Body of pancreas (tissue), 4 donors: ENCODE measurements at regions not wholly inside any gene's neighbourhood (a gene's known extent, or its start where the extent isn't known, plus 50 kb on each side); places are given as distances from the start of the nearest gene placed in this dataset.

Source experiments
- ATAC-seq: fragments of 150-250 bp; one replicate; pipeline ENCODE4 v1.9.1; 2016
- DNase-seq, 4 donors: peaks; one replicate each; pipeline ENCODE4 v3.0.0-alpha.2; 2019
- H3K27ac ChIP-seq, 4 donors: fragments of 200-600 bp; sonication (generic); 1 replicate in 3 of 4; 2 replicates in 1 of 4; pipeline versions ENCODE4 v1.5.1 to v1.6.1; 2016 to 2019; ENCODE audit warnings: mild to moderate bottlenecking in 1 of 4, mixed read lengths in 1 of 4, moderate library complexity in 1 of 4
- H3K27me3 ChIP-seq, 2 donors: fragments of 200-600 bp; sonication (generic); one replicate each; pipeline ENCODE4 v1.6.0; 2016; ENCODE audit warnings: mild to moderate bottlenecking in 1 of 2
- H3K36me3 ChIP-seq, 2 donors: fragments of 200-600 bp; sonication (generic); replicated peaks in 1 of 2; 2 replicates each; pipeline ENCODE4 v1.5.1; 2016; ENCODE audit warnings: low read depth in 2 of 2; ENCODE audit not compliant: insufficient read depth in 1 of 2
- H3K4me1 ChIP-seq: fragments of 200-600 bp; sonication (generic); one replicate; pipeline ENCODE4 v1.6.0; 2016
- H3K4me3 ChIP-seq, 2 donors: fragments of 200-600 bp; sonication (generic); 1 replicate in 1 of 2; 2 replicates in 1 of 2; pipeline ENCODE4 v1.5.1; 2016 to 2019
- H3K9me3 ChIP-seq, 3 donors: fragments of 200-600 bp; sonication (generic); 1 replicate in 2 of 3; 2 replicates in 1 of 3; pipeline ENCODE4 v1.5.1; 2016
- POLR2A ChIP-seq, 3 donors: fragments of 450-650 bp; IDR thresholded peaks; one replicate each; pipeline ENCODE4 v1.6.1; 2016; ENCODE audit warnings: antibody characterized with exemption in 3 of 3, mild to moderate bottlenecking in 2 of 3
- WGBS, 2 donors: methylation state at CpG; one replicate each; pipeline ENCODE4 v1.1.5; 2017; 5-methylcytosine and 5-hydroxymethylcytosine counted together
- intact Hi-C: fragments of 100-400 bp; cut with DNase I; formaldehyde crosslinking; loops from one replicate; pipeline ENCODE4 v1.15.1; 2023
- TF ChIP-seq, protein P1 (sequence below), 7 experiments: fragments of 450-650 bp in 4 of 7; fragments of 200-600 bp in 3 of 7; sonication (generic) in 3 of 7; IDR thresholded peaks; one replicate each; pipeline ENCODE4 v1.5.1; 2016 to 2019; ENCODE audit warnings: antibody characterized with exemption in 7 of 7

DNA sequence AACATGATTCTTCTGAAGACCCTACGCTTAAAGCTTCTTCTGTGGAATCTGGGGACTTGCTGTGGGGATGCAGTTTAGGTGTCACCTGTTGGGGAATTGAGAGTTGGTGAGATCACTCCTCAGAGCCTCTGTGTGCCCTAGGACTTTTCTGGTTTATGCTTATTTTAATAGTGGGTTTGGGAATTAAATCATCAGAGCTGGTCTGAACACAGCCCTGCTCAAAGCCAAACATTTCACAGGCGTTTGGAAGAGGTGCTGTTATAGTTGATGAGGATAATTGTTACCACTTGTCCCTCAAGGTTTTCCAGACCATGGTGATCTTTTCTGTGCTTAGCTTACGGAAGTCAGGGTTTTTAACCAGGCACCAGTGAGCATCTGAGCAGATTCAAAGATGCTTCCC lies 106.1 kb downstream of the EBLN1 start:
- no peaks in the 10 kb centered on the region for H3K9me3 ChIP-seq
- no peaks in the 10 kb centered on the region for H3K27me3 ChIP-seq
- H3K36me3 ChIP-seq, result no peaks in the 10 kb centered on the region
- ATAC-seq, result no peak
- TF ChIP-seq POLR2A (IDR thresholded peaks at IDR 0.05), result no peak
- TF ChIP-seq, protein P1, sequence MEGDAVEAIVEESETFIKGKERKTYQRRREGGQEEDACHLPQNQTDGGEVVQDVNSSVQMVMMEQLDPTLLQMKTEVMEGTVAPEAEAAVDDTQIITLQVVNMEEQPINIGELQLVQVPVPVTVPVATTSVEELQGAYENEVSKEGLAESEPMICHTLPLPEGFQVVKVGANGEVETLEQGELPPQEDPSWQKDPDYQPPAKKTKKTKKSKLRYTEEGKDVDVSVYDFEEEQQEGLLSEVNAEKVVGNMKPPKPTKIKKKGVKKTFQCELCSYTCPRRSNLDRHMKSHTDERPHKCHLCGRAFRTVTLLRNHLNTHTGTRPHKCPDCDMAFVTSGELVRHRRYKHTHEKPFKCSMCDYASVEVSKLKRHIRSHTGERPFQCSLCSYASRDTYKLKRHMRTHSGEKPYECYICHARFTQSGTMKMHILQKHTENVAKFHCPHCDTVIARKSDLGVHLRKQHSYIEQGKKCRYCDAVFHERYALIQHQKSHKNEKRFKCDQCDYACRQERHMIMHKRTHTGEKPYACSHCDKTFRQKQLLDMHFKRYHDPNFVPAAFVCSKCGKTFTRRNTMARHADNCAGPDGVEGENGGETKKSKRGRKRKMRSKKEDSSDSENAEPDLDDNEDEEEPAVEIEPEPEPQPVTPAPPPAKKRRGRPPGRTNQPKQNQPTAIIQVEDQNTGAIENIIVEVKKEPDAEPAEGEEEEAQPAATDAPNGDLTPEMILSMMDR (IDR thresholded peaks at IDR 0.05), result no peak
- DNase-seq, result no peak
- H3K4me3 ChIP-seq, result no peak overlapping the region
- 52 to 82% methylated on average over 2 to 3 of the region's 3 CpGs for WGBS, 2 donors
- no peaks in the 10 kb centered on the region for H3K4me1 ChIP-seq
- intact Hi-C loops, result no loop called here
- no peak overlapping the region for H3K27ac ChIP-seq

DNA sequence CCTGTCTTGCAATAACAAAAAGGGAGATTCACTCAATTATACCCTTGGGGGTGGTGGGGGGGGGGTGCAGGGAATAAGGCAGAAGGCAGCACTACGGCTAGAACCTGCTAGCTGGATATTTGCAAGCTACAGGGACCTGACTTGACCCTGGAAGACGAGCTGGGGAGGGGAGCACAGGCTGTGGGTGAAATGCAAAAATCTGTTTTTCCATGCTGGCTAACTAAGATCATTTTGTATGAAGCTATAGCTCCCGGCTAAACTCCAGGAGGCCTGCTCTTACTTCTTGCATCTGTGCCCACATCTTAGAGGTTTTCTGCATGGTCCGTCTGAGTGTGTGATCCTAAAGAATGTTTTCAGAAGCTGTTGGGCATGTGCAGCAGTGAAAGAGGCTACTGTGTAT lies 106.6 kb downstream of the EBLN1 start:
- intact Hi-C loops, result no loop called here

DNA sequence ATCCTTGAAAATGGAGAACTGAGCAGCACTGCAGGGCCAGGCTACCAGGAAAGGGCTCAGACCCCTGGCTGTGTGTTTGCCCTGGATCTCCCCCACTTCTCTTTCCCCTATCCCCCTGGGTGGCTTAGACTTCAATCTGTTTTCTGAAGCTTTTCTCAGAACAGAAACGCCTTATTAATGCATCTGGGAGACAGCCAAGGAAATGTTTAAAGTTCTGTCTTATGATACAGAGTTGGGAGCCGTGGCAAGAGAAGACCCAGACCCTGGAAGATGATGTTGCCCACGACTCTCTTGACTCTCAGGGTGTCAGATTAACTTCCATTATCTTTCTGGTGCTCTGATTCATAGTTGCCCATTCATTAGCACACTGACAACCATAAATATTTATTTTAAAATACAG lies 107.1 kb downstream of the EBLN1 start:
- H3K9me3 ChIP-seq, result no peaks in the 10 kb centered on the region
- DNase-seq, result no peak
- no peak overlapping the region for H3K4me3 ChIP-seq
- H3K27ac ChIP-seq, result no peak overlapping the region
- no peaks in the 10 kb centered on the region for H3K36me3 ChIP-seq
- intact Hi-C loops, result no loop called here
- WGBS, 2 donors, result 39 to 41% methylated on average over 3 of the region's 3 CpGs
- no peaks in the 10 kb centered on the region for H3K4me1 ChIP-seq
- TF ChIP-seq, protein P1 (IDR thresholded peaks at IDR 0.05), result no peak
- TF ChIP-seq POLR2A (IDR thresholded peaks at IDR 0.05), result no peak
- H3K27me3 ChIP-seq, result no peaks in the 10 kb centered on the region
- ATAC-seq, result no peak

More for the DNA sequence above, 106.6 kb downstream of the EBLN1 start:
- H3K27ac ChIP-seq, result no peak overlapping the region
- ATAC-seq (no peak), DNase-seq (no peak)
- no peaks in the 10 kb centered on the region for H3K4me1 ChIP-seq
- no peak overlapping the region for H3K4me3 ChIP-seq
- H3K36me3 ChIP-seq, result no peaks in the 10 kb centered on the region
- H3K27me3 ChIP-seq, result no peaks in the 10 kb centered on the region
- 51 to 54% methylated on average over 4 of the region's 4 CpGs for WGBS, 2 donors
- H3K9me3 ChIP-seq, result no peaks in the 10 kb centered on the region
- TF ChIP-seq POLR2A (IDR thresholded peaks at IDR 0.05), result no peak
- TF ChIP-seq, protein P1 (IDR thresholded peaks at IDR 0.05), result no peak

DNA sequence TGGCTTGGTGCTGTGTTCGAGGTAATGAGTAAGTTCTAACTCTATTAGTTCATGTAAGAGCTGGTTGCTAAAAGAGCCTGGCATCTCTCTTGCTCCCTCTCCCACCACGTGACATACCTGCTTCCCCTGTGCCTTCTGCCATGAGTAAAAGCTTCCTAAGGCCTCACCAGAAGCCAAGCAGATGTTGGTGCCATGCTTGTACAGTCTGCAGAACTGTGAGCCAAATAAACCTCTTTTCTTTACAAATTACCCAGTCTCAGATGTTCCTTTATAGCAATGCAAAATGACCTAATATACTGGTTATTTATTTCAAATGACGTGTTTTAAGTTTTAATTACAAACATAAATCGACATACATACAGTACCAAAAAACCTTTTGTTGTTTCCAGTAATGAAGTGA lies 101.7 kb upstream of the DNAJC1 start:
- no peaks in the 10 kb centered on the region for H3K9me3 ChIP-seq
- TF ChIP-seq POLR2A (IDR thresholded peaks at IDR 0.05), result no peak
- TF ChIP-seq, protein P1 (IDR thresholded peaks at IDR 0.05), result no peak
- no peaks in the 10 kb centered on the region for H3K36me3 ChIP-seq
- DNase-seq (no peak), ATAC-seq (no peak)
- H3K27ac ChIP-seq, result no peak overlapping the region
- no peak overlapping the region for H3K4me3 ChIP-seq
- no peaks in the 10 kb centered on the region for H3K27me3 ChIP-seq
- H3K4me1 ChIP-seq, result no peaks in the 10 kb centered on the region
- WGBS, 2 donors, result 75 to 86% methylated on average over 4 of the region's 4 CpGs
- intact Hi-C loops, result no loop called here

DNA sequence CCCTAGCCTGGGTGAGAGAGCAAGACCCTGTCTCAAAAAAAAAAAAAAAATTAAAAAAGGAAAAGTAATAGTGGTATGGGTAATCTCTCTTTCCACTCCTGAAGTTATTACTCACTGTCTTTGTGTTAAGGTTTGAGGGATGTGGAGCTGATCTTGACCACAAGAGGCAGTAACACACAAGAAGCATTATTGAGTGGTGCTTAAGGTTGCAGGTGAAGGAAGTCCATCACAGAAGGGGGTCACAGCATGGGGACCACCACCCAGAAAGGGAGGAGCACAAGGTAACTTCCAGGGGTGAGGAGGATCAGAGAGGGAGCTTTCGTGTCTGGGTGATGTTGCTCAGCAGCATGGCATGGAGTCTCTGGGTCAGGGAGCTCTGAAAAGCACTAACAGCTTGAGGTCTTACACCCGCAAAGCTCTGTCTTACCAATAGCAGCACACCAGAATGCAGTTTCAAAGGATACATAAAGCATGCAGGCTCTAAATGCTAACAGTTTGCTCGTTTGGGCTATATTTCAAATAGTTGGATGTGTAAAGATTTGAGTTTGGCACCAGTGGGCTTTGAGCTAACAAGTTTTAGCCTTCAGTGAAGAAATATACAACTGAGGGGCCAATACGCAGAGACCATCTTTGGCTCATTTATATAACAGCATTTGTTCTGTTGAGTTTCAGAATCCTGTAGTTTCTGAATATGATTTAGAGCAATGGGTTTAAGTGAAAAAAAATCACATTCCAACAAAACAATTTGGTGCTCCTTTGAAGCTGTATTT lies 100.4 kb upstream of the DNAJC1 start:
- no peaks in the 10 kb centered on the region for H3K9me3 ChIP-seq
- H3K4me3 ChIP-seq, result no peak overlapping the region
- no peak for ATAC-seq
- DNase-seq, result no peak
- intact Hi-C loops, result no loop called here
- no peaks in the 10 kb centered on the region for H3K27me3 ChIP-seq
- no peaks in the 10 kb centered on the region for H3K4me1 ChIP-seq
- no peak overlapping the region for H3K27ac ChIP-seq
- H3K36me3 ChIP-seq, result no peaks in the 10 kb centered on the region
- TF ChIP-seq, protein P1 (IDR thresholded peaks at IDR 0.05), result peak in 3 of 7 experiments; percentile 14 to 19 (median 16)
- TF ChIP-seq POLR2A (IDR thresholded peaks at IDR 0.05), result no peak
- 65 to 67% methylated on average over 4 of the region's 4 CpGs for WGBS, 2 donors
